Astrocyte of the hippocampus (primary cell): ENCODE measurements at regions not wholly inside any gene's neighbourhood (a gene's known extent, or its start where the extent isn't known, plus 50 kb on each side); places are given as distances from the start of the nearest gene placed in this dataset.

Experiments used
- DNase-seq: peaks from one replicate; pipeline ENCODE4 v3.0.0; 2011; ENCODE audit warnings: low read depth, low spot score

DNA sequence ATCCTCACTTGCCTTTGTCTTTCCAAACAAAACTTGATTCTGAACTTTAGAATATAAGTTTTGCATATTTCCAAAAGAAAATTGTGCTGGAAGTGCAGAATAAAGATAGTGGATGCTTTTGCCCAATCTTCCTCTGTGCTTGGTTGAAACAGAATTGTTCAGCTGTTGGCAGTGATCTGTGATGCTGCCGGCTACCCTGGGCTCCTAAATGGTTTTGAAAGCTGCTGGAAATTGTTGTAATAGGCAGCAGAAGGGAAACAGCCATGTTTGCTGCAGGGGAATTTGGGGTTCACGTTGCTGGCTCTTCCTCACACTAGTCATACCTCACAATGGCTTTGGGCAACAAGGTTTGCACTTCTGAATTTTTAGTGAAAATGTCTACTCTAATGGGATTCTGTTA lies 398.0 kb downstream of the RAPGEF2 start:
- DNase-seq, result no peak

DNA sequence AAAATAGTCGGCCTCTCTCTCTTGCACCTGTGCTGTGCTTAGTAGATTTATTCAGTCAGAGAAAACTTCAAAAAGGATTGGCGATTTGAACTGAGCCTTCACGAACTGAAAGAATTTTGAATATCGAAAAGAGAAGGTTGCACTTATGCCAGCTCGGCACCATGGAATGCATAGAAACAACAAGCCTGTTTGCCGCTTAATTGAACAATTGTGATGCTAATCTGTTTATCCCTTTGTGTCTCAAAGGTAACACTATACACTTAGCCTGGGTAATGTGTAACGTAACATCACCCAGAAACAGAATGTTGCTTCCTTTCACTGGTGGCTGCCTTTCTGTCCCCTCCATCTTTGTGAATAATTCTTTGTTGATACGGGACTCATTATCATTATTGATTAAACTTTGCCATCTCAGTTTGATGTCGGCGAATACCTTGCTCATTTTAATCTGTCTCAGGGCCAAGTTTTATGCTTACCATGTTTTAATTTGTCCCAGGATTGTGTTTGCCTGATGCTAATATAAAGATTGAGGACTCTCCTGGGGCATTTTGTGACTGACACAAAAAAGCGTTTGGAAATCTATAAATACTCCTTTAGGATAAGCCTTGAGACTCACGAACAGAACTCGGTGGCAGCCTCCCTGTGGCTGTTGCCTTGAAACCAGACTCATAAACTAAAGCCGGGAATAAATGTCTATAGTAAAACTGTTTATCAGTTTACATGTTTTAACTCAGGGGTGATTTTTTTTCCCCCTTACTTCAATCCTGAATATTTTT lies 400.5 kb downstream of the RAPGEF2 start:
- peak; percentile 50 for DNase-seq

- peak; percentile 58 for DNase-seq
Measured at GRCh38 chr4:159504684-159505083, 401.8 kb downstream of the RAPGEF2 start.

GRCh38 chr4:159505266-159505975 lies 402.5 kb downstream of the RAPGEF2 start:
- DNase-seq, result peak; percentile 77

DNA sequence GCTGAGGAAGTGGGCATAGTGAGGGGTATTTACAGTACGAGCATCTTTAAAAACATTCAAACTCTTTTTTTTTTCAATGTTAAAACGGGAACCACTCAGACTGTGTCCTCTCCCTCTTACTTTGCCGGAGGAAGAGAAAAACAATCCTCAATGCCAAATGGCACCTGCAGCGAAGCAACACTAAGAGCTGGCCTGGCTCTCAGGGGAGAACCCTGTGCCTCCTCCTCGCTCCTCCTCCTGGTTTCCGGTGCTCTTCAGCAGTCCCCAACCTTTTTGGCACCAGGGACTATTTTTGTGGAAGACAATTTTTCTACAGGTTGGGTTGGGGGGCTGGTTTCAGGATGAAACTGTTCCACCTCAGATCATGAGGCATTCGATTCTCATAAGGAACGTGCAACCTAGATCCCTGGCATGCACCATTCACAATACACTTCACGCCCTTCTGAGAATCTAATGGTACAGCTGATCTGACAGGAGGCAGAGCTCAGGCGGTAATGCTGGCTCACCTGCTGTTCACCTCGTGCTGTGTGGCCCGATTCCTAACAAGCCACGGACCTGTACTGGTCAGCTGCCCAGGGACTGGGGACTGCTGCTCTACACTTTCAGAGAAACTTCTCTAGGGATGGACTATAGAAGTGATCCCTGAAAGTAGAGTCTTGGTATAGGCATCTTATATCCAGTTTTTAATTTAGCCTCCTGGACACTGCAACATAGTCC lies 404.1 kb downstream of the RAPGEF2 start:
- DNase-seq, result no peak

- peak; percentile 78 for DNase-seq
Measured at GRCh38 chr4:159508917-159509500, 406.1 kb downstream of the RAPGEF2 start.

GRCh38 chr4:159512348-159512747 lies 409.5 kb downstream of the RAPGEF2 start:
- no peak for DNase-seq

DNA sequence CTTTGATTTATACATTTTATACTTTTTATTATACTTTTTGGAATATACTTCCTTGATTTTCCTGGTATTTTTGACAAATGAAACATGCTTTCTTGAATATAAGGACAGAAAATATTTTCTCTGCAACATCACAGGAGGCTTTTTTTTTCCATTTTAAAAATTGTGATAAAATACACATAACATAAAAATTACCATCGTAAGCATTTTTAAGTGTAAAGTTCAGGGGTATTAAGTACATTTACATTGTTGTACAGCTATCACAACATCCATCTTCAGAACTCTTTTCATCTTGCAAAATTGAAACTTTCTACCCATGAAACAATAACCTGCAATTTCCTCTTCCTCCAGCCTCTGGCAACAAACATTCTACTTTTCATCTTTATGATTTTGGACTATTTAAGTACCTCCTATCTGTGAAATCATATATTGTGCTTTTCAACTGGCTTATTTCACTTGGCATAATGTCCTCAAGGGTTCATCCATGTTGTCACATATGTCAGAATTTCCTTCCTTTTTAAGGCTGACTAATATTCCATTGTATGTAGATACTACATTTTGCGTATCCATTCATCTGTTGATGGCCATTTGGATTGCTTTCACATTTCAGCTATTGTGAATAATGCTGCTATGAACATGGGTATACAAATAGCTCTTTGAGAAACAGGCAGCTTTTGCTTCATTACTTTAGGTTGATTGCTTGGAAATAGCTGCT lies 412.6 kb downstream of the RAPGEF2 start:
- no peak for DNase-seq

- DNase-seq, result peak; percentile 68
Measured at GRCh38 chr4:159516556-159517140, 413.8 kb downstream of the RAPGEF2 start.

GRCh38 chr4:159520074-159520473 lies 417.2 kb downstream of the RAPGEF2 start:
- DNase-seq, result no peak

- no peak for DNase-seq
Measured at GRCh38 chr4:159526172-159526571, 423.3 kb downstream of the RAPGEF2 start.

DNA sequence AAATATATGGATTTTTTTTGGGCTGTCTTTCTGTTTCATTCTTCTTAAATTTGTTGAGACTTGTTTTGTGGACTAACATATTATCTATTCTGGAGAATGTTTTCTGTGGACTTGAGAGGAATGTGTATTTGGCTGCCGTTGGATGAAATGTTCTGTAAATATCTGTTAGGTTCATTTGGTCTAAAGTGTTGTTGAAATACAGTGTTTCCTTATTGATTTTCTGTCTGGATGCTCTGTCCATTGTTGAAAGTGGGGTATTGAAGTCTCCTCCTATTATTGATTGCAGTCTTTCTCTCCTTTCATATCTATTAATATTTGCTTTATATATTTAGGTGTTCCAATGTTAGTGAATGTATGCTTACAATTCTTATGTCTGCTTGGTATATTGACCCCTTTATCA lies 431.8 kb downstream of the RAPGEF2 start:
- DNase-seq, result no peak

GRCh38 chr4:159538556-159538955 lies 435.7 kb downstream of the RAPGEF2 start:
- peak; percentile 16 for DNase-seq

DNA sequence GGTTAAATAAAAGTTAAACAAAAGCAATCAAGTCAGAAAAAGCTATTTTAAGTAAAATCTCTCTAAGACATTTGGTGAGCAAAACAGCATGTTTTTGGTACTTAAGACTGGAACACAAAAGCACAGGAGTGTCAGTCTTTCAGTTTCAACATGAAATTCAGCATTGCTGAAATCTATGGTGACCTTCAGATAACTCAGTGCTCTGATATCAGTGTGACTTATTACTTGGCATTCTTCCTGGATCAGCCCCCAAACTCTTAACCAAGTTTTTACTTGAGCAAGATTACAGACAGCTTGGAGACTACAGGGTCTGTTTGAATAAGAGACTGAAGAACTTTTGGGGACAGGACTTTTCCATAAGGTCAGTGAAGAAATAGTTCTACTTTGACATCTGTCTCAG lies 437.2 kb downstream of the RAPGEF2 start:
- no peak for DNase-seq

DNA sequence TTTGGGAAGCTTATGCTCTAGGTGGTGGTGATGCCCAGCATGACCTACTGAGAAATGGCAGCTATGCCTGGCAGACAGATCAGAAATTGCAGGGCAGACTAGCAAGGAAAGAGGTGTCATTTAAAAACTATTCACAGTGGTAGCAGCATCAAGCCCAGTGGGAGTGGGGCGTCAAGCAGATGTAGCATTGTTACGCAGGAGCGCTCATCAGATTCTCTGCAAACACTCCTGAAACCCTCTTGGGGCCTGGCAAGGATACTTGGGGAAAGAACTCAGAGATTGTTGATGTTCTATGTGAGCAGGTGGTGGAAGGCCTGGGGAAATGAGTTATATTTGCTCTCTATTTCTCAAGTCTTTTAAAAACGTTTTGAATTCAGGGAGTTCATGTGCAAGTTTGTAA lies 437.6 kb downstream of the RAPGEF2 start:
- DNase-seq, result no peak

DNA sequence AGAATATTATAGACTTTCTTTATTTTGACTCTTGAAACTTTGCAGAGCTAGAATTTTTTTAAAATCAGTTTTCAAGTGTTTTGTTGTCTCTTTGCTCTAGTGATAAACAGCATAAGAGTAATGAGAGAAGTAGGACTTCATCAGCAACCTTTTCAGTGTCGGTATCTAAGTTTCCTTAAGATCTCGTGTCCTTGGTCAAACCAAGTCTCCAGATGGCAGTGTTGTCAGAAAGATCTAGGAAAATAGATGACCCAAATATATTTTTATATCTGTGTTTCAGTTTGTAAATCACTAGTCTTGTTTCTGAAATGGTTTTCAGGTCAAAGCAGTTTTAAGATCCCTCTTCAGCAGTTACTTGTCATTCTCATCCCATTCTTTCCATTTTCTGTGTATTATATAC lies 438.3 kb downstream of the RAPGEF2 start:
- no peak for DNase-seq

GRCh38 chr4:159542296-159542695 lies 439.4 kb downstream of the RAPGEF2 start:
- no peak for DNase-seq

DNA sequence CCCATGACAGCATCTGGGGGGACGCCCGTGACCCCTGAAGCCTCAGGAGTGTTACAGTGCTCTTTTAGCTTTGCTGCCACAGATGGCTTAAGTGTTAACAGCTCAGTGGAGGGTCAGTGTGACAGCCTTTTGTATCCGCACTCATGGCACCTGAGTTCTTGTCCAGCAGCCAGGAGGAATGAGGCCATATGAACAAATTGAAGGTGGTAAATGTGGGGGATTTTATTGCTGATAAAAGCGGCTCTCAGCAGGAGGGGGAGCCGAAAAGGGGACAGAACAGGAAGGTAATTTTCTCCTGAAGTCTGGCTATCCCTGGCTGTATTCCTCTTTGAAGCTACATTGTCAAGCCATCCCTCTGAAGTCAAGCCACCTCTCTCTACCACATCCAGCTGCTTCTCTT lies 441.0 kb downstream of the RAPGEF2 start:
- no peak for DNase-seq

DNA sequence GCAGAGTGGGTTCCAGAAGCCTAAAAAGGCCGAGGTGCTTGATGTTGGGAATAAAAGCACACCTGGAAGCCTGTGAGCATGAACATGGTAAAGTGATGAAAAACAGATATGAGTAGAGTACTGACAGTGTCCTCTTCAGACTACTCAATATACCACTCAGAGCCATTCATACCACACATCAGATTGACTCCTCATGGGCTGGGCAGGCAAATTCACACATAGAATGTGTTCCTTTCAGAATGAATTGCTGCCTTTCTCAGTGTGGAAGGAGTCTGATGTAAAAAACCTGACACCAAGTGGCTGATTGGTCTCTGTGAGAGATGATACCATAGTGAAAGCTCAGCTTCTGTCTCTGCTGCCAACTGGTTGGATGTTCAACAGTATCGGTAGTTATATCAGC lies 442.7 kb downstream of the RAPGEF2 start:
- no peak for DNase-seq

DNA sequence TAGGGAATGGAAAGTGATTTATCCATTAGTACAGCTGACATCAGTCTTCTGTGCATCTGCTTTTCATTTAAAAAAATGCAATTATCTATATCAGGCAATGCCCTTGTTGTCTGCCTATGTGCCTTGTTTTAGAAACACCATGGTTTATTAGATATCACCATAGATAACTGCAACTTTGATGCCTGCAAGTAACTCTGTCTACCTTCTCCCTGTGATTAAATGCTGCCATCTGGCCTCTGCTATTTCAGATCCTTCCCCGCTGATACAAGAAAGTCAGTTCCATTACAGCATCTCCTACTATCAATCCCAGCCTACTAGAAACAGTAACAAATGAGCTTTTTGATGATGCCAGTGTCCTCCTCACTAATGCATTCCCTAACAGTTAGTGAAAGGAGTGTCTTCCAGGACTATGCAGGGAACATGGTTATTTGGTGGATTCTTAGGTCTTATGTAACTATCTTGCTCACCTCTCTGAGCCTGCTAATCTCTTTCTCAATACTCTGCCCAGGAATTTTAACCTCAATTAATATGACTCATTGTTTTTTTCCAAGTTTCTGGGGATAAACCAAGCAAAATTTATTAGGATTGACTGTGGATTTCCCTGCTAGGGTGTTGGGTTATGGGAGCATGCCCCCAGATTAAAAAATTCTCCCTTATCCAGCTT lies 444.9 kb downstream of the RAPGEF2 start:
- peak; percentile 66 for DNase-seq

DNA sequence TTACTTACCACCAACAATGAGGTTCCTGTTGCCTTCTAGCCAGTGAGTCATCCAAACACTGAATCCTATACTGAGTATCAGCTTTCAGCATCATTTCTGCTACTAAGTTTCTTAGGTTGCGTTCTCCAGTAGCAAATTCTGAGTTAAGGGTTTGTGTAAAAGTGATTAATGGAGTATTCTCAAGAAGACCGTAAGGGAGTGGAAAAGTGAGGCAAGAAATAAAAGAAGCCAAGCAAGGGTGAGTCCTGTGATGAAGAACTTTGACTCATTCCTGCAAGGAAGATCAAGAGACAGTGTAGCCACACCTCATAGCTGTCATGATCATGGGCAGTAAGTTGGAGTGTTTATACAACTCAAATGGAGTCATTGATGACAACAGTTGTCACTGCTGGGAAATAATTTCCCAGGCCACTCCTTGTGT lies 446.2 kb downstream of the RAPGEF2 start:
- no peak for DNase-seq
